Esophagus squamous epithelium (tissue), 5 donors: ENCODE measurements at regions not wholly inside any gene's neighbourhood (a gene's known extent, or its start where the extent isn't known, plus 50 kb on each side); places are given as distances from the start of the nearest gene placed in this dataset.

ENCODE experiments used
- DNase-seq: peaks from one replicate; lab custom pipeline; 2025; lab: John Stamatoyannopoulos, UW
- H3K27ac ChIP-seq, 4 donors: fragments of 200-600 bp; sonication (generic); one replicate each; pipeline ENCODE4 v1.5.1; 2016 to 2019; ENCODE audit warnings: mild to moderate bottlenecking in 1 of 4
- H3K27me3 ChIP-seq, 4 donors: fragments of 200-600 bp; sonication (generic); 1 replicate in 3 of 4; 2 replicates in 1 of 4; pipeline versions ENCODE4 v1.5.1 to v1.6.0; 2017 to 2021; ENCODE audit warnings: antibody characterized with exemption in 1 of 4
- H3K36me3 ChIP-seq, 3 donors: fragments of 200-600 bp; sonication (generic); one replicate each; pipeline ENCODE4 v1.5.1; 2016 to 2019
- H3K4me1 ChIP-seq, 3 donors: fragments of 200-600 bp; sonication (generic); one replicate each; pipeline ENCODE4 v1.5.1; 2017 to 2019
- H3K4me3 ChIP-seq, 4 donors: fragments of 200-600 bp; sonication (generic); 1 replicate in 3 of 4; 2 replicates in 1 of 4; pipeline ENCODE4 v1.5.1; 2016 to 2019; ENCODE audit warnings: mild to moderate bottlenecking in 2 of 4, moderate library complexity in 1 of 4
- H3K9me3 ChIP-seq, 3 donors: fragments of 200-600 bp; sonication (generic); one replicate each; pipeline ENCODE4 v1.5.1; 2016 to 2019
- CTCF ChIP-seq, 6 experiments: fragments of 450-650 bp in 4 of 6; fragments of 200-600 bp in 2 of 6; sonication (generic) in 2 of 6; IDR thresholded peaks; one replicate each; pipeline ENCODE4 v1.5.1; 2016 to 2019; ENCODE audit warnings: antibody characterized with exemption in 6 of 6, mild to moderate bottlenecking in 4 of 6, moderate library complexity in 4 of 6
- POLR2A ChIP-seq, 4 donors: fragments of 450-650 bp; IDR thresholded peaks; one replicate each; pipeline ENCODE4 v1.6.1; 2017; ENCODE audit warnings: antibody characterized with exemption in 4 of 4, mild to moderate bottlenecking in 4 of 4, moderate library complexity in 3 of 4
- WGBS, 2 donors: methylation state at CpG; one replicate each; pipeline ENCODE4 v1.1.5; 2018; 5-methylcytosine and 5-hydroxymethylcytosine counted together
- intact Hi-C: fragments of 100-400 bp; cut with DNase I; formaldehyde crosslinking; loops from one replicate; pipeline ENCODE4 v1.15.0; 2022
- donor health status: DM: yes; HTN: yes; CAD: no.

GRCh38 chr11:29334776-29335130, 682.1 kb downstream of the KCNA4 start:
- WGBS, 2 donors: 35 to 47% methylated on average over 1 of the region's 1 CpG
- intact Hi-C loops: loop anchor here (10.0 kb wide), 1 partner anchor 1630 kb away; the partner anchor contains the start of gene BDNF
- TF ChIP-seq CTCF (IDR thresholded peaks at IDR 0.05) (no peak), POLR2A (IDR thresholded peaks at IDR 0.05) (no peak)

GRCh38 chr11:29333993-29334775, 682.6 kb downstream of the KCNA4 start:
- no peak for DNase-seq
- intact Hi-C loops: loop anchor here (10.0 kb wide), 1 partner anchor 1629 kb away; the partner anchor contains the start of gene BDNF
- WGBS, 2 donors: 33 to 38% methylated on average over 5 of the region's 5 CpGs
- Histone ChIP-seq H3K4me3 (no peak overlapping the region), H3K36me3 (no peaks in the 10 kb centered on the region), H3K9me3 (no peaks in the 10 kb centered on the region), H3K27ac (no peak overlapping the region), H3K4me1 (no peaks in the 10 kb centered on the region), H3K27me3 (peaks cover 0 to 9% (median 0%) of the 10 kb centered on the region in 4 donors)
- TF ChIP-seq CTCF (IDR thresholded peaks at IDR 0.05): peak in 3 of 6 experiments; percentile 11 to 47 (median 35)
- no peak for TF ChIP-seq POLR2A (IDR thresholded peaks at IDR 0.05)

More at GRCh38 chr11:29334776-29335130, 682.1 kb downstream of the KCNA4 start:
- Histone ChIP-seq H3K9me3 (no peaks in the 10 kb centered on the region), H3K4me1 (no peaks in the 10 kb centered on the region), H3K27ac (no peak overlapping the region), H3K36me3 (no peaks in the 10 kb centered on the region), H3K27me3 (peaks cover 0 to 5% (median 0%) of the 10 kb centered on the region in 4 donors), H3K4me3 (no peak overlapping the region)
- no peak for DNase-seq

- Histone ChIP-seq H3K9me3 (no peaks in the 10 kb centered on the region), H3K4me3 (no peak overlapping the region), H3K4me1 (no peaks in the 10 kb centered on the region), H3K27ac (no peak overlapping the region), H3K27me3 (peaks cover 0 to 9% (median 0%) of the 10 kb centered on the region in 4 donors), H3K36me3 (no peaks in the 10 kb centered on the region)
- no peak for DNase-seq
- WGBS, 2 donors: 53 to 60% methylated on average over 3 of the region's 3 CpGs
- intact Hi-C loops: loop anchor here (10.0 kb wide), 1 partner anchor 1627 kb away; the partner anchor contains the start of gene BDNF
- TF ChIP-seq POLR2A (IDR thresholded peaks at IDR 0.05) (no peak), CTCF (IDR thresholded peaks at IDR 0.05) (no peak)
Measured at GRCh38 chr11:29331451-29332010, 685.3 kb downstream of the KCNA4 start.

- WGBS, 2 donors: 43% methylated on average over 3 of the region's 4 CpGs
- Histone ChIP-seq H3K9me3 (no peaks in the 10 kb centered on the region), H3K4me1 (no peaks in the 10 kb centered on the region), H3K27ac (no peak overlapping the region), H3K36me3 (no peaks in the 10 kb centered on the region), H3K27me3 (peaks cover 0 to 9% (median 0%) of the 10 kb centered on the region in 4 donors), H3K4me3 (no peak overlapping the region)
- TF ChIP-seq POLR2A (IDR thresholded peaks at IDR 0.05) (no peak), CTCF (IDR thresholded peaks at IDR 0.05) (peak in 3 of 6 experiments; percentile 23 to 46 (median 23))
- DNase-seq: no peak
- intact Hi-C loops: no loop called here
Measured at GRCh38 chr11:29328961-29329441, 687.8 kb downstream of the KCNA4 start.

DNA sequence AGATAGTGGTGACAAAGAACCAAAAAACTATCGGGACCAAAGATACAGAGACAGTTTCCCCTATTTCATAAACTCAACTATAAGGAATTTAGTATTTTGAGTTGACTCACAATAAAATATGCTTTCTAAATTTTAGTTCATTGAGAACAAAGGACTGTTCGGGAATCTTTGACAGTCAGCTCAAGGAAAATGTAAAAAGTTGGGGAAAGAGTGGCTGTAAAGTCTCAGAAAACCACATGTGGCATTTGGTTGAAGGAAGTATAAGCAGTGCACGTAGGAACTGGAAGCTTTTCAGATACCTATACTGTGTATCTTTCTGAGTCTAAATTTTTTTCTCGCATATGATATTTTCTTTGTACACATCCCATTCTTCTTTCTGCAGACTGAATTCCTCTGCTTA, 688.9 kb downstream of the KCNA4 start:
- DNase-seq: no peak
- no peaks in the 10 kb centered on the region for H3K9me3 ChIP-seq
- H3K4me3 ChIP-seq: no peak overlapping the region
- TF ChIP-seq CTCF (IDR thresholded peaks at IDR 0.05): no peak
- TF ChIP-seq POLR2A (IDR thresholded peaks at IDR 0.05): no peak
- no peak overlapping the region for H3K27ac ChIP-seq
- H3K4me1 ChIP-seq: no peaks in the 10 kb centered on the region
- 71 to 81% methylated on average over 4 of the region's 4 CpGs for WGBS, 2 donors
- intact Hi-C loops: no loop called here
- H3K27me3 ChIP-seq: peaks cover 0 to 9% (median 0%) of the 10 kb centered on the region in 4 donors
- H3K36me3 ChIP-seq: no peaks in the 10 kb centered on the region
